ENCODE measurements at regions not wholly inside any gene's neighbourhood (a gene's known extent, or its start where the extent isn't known, plus 50 kb on each side); places are given as distances from the start of the nearest gene placed in this dataset.
"Not testable (repeated sequence)": the region's sequence is repeated elsewhere in the genome, so short reads cannot be mapped to it uniquely, and the experiment has no call there.

DNA sequence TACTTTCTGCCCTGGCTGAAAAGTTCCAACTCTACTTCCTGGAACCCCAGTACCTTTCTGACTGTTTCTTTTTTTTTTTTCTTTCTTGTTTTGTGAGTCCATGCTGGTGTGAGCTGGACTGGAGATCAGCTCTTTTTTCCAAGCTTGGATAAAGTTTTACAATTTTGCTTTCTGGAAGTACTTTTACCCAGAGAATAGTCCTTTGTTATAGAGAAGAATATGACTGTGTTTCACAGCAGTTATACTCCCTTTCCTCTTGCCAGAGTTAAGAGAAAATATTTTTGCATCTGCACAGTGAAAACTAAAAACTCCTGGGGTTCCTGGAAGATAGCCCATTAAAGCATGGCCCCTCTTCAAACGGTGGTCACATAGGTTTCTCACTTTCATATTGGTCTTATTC, 1100.6 kb downstream of the OTOL1 start:
- no peak overlapping the region for H3K4me3 ChIP-seq (ENCODE audit: low read depth, low read length)
- no peaks in the 10 kb centered on the region for H3K27me3 ChIP-seq (ENCODE audit: insufficient read depth, low read depth, severe bottlenecking)
- H3K36me3 ChIP-seq: no peaks in the 10 kb centered on the region
- DNase-seq: no peak
- TF ChIP-seq, protein P1, sequence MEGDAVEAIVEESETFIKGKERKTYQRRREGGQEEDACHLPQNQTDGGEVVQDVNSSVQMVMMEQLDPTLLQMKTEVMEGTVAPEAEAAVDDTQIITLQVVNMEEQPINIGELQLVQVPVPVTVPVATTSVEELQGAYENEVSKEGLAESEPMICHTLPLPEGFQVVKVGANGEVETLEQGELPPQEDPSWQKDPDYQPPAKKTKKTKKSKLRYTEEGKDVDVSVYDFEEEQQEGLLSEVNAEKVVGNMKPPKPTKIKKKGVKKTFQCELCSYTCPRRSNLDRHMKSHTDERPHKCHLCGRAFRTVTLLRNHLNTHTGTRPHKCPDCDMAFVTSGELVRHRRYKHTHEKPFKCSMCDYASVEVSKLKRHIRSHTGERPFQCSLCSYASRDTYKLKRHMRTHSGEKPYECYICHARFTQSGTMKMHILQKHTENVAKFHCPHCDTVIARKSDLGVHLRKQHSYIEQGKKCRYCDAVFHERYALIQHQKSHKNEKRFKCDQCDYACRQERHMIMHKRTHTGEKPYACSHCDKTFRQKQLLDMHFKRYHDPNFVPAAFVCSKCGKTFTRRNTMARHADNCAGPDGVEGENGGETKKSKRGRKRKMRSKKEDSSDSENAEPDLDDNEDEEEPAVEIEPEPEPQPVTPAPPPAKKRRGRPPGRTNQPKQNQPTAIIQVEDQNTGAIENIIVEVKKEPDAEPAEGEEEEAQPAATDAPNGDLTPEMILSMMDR (IDR thresholded peaks at IDR 0.05; ENCODE audit: low read depth, low read length): no peak
- H3K9me3 ChIP-seq (ENCODE audit: severe bottlenecking): peaks cover 3% of the 10 kb centered on the region
- no peak overlapping the region; the same call in 1 of the 2 replicates for H3K27ac ChIP-seq

DNA sequence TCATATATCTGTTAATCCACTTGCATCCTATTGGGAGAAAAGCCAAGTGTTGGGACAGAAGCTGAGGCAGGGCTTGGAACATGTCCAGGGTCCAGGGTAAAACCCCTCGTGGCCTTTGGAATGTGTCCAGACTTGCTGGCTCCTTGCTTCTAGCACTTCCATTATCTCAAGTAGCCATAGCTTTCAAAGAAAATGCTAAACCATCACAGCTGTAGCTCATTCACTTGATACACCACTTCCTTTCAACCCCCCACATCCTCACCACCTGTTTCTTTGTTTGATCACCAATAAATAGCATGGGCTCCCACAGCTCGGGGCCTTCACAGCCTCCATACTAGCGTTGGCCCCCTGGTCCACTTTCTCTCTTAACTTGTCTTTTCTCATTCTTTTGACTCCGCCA, 1101.9 kb downstream of the OTOL1 start:
- DNase-seq: peak; percentile 55
- not testable (repeated sequence) for H3K4me3 ChIP-seq (ENCODE audit: low read depth, low read length); H3K27me3 ChIP-seq (ENCODE audit: insufficient read depth, low read depth, severe bottlenecking); H3K9me3 ChIP-seq (ENCODE audit: severe bottlenecking); H3K36me3 ChIP-seq
- peak overlapping the region; percentile 51 for H3K27ac ChIP-seq

DNA sequence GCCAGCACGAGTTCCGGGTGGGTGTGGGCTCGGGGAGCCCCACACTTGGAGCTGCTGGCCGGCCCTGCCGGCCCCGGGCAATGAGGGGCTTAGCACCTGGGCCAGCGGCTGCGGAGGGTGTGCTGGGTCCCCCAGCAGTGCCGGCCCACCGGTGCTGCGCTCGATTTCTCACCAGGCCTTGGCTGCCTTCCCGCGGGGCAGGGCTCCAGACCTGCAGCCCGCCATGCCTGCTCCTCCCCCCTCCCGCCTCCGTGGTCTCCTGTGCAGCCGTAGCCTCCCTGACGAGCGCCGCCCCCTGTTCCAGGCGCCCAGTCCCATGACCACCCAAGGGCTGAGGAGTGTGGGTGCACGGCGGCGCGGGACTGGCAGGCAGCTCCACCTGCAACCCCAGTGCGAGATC, 1103.1 kb downstream of the OTOL1 start:
- DNase-seq; H3K9me3 ChIP-seq (ENCODE audit: severe bottlenecking); H3K4me3 ChIP-seq (ENCODE audit: low read depth, low read length); H3K27me3 ChIP-seq (ENCODE audit: insufficient read depth, low read depth, severe bottlenecking); H3K27ac ChIP-seq; H3K36me3 ChIP-seq: not testable (repeated sequence)

DNA sequence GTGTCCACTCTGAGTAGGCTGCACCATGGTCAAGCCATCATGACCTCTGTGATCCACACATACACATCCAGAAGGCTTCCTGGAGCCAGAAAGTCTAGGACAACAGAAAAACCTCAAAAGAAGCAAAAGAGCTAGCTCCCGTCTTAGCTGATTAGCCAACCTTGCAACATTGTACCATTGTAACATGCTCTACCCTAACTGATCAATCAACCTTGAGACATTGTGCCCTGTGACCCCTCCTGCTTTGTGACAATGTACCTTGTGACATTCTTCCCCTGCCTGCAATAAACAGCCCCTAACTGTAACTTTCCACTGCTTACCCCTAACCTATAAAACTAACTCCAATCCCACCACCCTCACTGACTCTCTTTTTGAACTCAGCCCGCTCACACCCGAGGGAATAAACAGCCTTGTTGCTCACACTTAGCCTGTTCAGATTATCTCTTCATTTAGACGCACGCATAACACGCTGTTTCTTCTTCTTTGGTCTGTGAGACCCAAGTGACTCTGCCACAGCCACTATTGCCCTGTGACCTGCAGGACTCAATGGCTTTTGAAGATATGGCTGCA, 1104.6 kb downstream of the OTOL1 start:
- TF ChIP-seq, protein P1 (IDR thresholded peaks at IDR 0.05; ENCODE audit: low read depth, low read length): no peak
- DNase-seq: no peak
- Histone ChIP-seq H3K27me3 (ENCODE audit: insufficient read depth, low read depth, severe bottlenecking) (no peaks in the 10 kb centered on the region), H3K27ac (no peak overlapping the region), H3K36me3 (no peaks in the 10 kb centered on the region), H3K4me3 (ENCODE audit: low read depth, low read length) (no peak overlapping the region), H3K9me3 (ENCODE audit: severe bottlenecking) (peaks cover 3% of the 10 kb centered on the region)

DNA sequence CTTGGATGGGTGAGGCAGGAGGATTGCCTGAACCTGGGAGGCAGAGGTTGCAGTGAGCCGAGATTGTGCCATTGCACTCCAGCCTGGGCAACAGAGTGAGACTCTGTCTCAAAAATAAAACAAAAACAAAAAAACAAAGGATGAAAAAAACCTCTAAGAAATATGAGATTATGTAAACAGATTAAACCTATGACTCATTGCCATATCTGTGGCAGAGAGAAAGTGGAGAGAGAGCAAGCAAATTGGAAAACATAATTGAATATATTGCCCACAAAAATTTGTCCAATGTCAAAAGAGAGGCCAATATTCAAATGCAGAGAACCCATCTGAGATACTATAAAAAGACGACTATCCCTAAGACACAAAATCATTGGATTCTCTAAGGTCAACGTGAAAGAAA, 1106.0 kb downstream of the OTOL1 start:
- H3K4me3 ChIP-seq (ENCODE audit: low read depth, low read length): no peak overlapping the region
- H3K27me3 ChIP-seq (ENCODE audit: insufficient read depth, low read depth, severe bottlenecking): no peaks in the 10 kb centered on the region
- TF ChIP-seq, protein P1 (IDR thresholded peaks at IDR 0.05; ENCODE audit: low read depth, low read length): no peak
- peaks cover 3% of the 10 kb centered on the region for H3K9me3 ChIP-seq (ENCODE audit: severe bottlenecking)
- no peak overlapping the region for H3K27ac ChIP-seq
- no peak for DNase-seq
- H3K36me3 ChIP-seq: no peaks in the 10 kb centered on the region

DNA sequence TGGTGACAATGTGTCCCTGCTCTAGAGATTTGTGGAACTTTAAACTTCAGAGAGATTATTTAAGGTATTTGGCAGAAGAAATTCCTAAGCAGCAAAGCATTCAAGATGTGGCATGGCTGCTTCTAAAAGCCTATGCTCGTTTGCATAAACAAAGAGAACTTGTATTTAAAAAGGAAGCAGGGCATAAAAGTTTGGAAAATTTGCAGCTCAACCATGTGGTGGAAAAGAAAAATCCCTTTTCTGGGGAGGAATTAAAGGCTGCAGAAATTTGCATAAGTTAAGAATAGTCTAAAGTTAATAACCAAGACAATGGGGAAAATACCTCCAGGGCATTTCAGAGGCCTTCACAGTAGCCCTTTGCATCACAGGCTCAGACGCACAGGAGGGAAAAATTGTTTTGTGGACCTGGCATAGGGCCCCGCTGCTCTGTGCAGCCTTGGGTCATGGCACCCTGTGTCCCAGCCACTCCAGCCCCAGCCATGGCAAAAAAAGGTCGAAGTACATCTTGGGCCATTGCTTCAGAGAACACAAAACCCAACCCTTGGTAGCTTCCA, 1109.1 kb downstream of the OTOL1 start:
- no peak overlapping the region for H3K4me3 ChIP-seq (ENCODE audit: low read depth, low read length)
- H3K27me3 ChIP-seq (ENCODE audit: insufficient read depth, low read depth, severe bottlenecking): no peaks in the 10 kb centered on the region
- H3K27ac ChIP-seq: no peak overlapping the region
- TF ChIP-seq, protein P1 (IDR thresholded peaks at IDR 0.05; ENCODE audit: low read depth, low read length): no peak
- no peaks in the 10 kb centered on the region for H3K9me3 ChIP-seq (ENCODE audit: severe bottlenecking)
- DNase-seq: no peak
- H3K36me3 ChIP-seq: no peaks in the 10 kb centered on the region

DNA sequence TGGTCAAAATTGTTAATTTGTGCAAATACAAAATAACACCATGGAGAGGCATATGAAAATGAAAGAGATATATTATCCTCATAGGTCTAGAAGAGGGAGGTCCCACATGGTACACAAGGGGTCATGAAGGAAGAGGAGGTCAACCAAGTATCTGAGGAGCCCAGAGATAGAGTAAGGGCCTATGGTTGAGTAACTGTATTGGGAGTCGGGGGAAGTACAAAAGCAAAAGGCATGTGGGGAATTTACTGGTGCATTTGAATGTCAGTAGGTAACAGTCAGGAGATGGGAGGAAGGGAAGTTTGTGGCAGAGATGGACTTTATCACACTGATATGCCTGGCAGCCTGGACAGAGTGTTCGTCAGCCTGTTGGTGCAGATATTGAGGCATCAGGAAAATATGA, 1113.7 kb downstream of the OTOL1 start:
- H3K27ac ChIP-seq: no peak overlapping the region
- H3K9me3 ChIP-seq (ENCODE audit: severe bottlenecking): no peaks in the 10 kb centered on the region
- no peak overlapping the region for H3K4me3 ChIP-seq (ENCODE audit: low read depth, low read length)
- no peaks in the 10 kb centered on the region for H3K36me3 ChIP-seq
- TF ChIP-seq, protein P1 (IDR thresholded peaks at IDR 0.05; ENCODE audit: low read depth, low read length): no peak
- no peaks in the 10 kb centered on the region for H3K27me3 ChIP-seq (ENCODE audit: insufficient read depth, low read depth, severe bottlenecking)
- DNase-seq: no peak
